ENCODE measurements at regions not wholly inside any gene's neighbourhood (a gene's known extent, or its start where the extent isn't known, plus 50 kb on each side); places are given as distances from the start of the nearest gene placed in this dataset.
A peak's percentile ranks its signal among the peaks of the same experiment; 100 is the strongest.

DNA sequence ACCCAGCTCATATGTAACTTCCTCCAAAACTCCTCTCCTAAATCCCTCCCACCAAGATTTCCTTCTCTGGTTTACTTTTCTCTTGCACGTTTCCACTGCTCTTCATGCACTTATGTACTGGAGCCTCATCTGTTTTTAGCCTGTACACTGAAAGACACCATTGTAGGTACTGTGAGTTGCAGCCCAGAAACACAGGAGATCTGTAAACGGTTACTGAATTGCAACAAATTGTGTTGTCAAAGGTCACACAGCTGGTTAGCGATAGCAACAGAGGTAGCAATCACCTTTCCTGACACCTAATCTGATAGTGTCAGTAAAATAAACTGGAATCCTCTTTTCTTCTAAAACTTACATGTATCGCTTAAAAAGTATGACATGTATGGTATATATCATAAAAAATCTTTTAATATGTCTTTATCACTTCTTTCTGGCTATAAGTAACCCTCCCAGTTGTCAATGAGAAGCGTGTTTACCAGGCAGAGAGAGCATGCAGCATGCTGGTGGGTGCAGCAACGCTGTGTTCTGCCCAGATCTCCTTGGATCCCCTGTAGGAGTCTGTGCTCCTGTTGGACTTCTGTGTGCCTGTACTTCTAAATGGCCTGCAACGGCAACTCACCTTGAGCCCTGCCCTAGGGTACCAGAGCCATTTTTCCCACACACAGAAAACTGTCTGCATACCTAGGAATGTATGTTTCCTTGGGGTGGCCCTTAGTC is 121.5 kb upstream of the CPM start:
- peak overlapping the region in 1 of 2 donors; percentile 25 for H3K4me3 ChIP-seq (ENCODE audit: low read length in 2 of 2)
- H4K8ac ChIP-seq (ENCODE audit: low read depth, low read length), result no peak overlapping the region
- no peak overlapping the region for H2AFZ ChIP-seq (ENCODE audit: low read length)
- no peak overlapping the region for H2BK12ac ChIP-seq (ENCODE audit: low read length)
- no peak overlapping the region for H3K14ac ChIP-seq (ENCODE audit: low read length)
- H3K27ac ChIP-seq (replicated peaks; ENCODE audit: low read length), result no peak overlapping the region
- H4K91ac ChIP-seq (ENCODE audit: low read depth, low read length, poor library complexity), result no peak overlapping the region
- no peak overlapping the region for H2AK5ac ChIP-seq (ENCODE audit: low read depth, low read length)
- no peak for DNase-seq (ENCODE audit: low spot score)
- H2BK5ac ChIP-seq (ENCODE audit: low read length), result no peak overlapping the region
- H3K9me3 ChIP-seq (replicated peaks in 1 of 2; ENCODE audit: control insufficient read depth in 2 of 2, insufficient read depth in 1 of 2, low read depth in 1 of 2, low read length in 2 of 2), result no peaks in the 10 kb centered on the region
- no peak overlapping the region for H3K23ac ChIP-seq (ENCODE audit: low read depth, low read length, poor library complexity)
- no peak overlapping the region for H3K4me2 ChIP-seq (ENCODE audit: insufficient read depth, low read length, poor library complexity, severe bottlenecking)
- H3K4me1 ChIP-seq (ENCODE audit: control insufficient read depth in 2 of 2, insufficient read depth in 1 of 2, low read depth in 1 of 2, low read length in 2 of 2), result peaks cover 0 to 9% of the 10 kb centered on the region in 2 donors
- H2BK15ac ChIP-seq (ENCODE audit: low read length), result no peak overlapping the region
- H3K4ac ChIP-seq (ENCODE audit: low read length), result no peak overlapping the region
- no peak overlapping the region for H2BK120ac ChIP-seq (ENCODE audit: low read depth, low read length)
- H3K9ac ChIP-seq (ENCODE audit: low read depth, low read length, poor library complexity), result no peak overlapping the region
- H3K36me3 ChIP-seq (replicated peaks in 1 of 2; ENCODE audit: control insufficient read depth in 2 of 2, insufficient read depth in 2 of 2, low read length in 2 of 2), result no peaks in the 10 kb centered on the region
- H3K79me1 ChIP-seq (ENCODE audit: low read depth, low read length), result no peaks in the 10 kb centered on the region
- H3K27me3 ChIP-seq (ENCODE audit: control insufficient read depth in 3 of 3, insufficient read depth in 3 of 3, low read depth in 1 of 3, low read length in 3 of 3), result no peaks in the 10 kb centered on the region
- no peak overlapping the region for H3K18ac ChIP-seq (ENCODE audit: low read length)
- no CpG with 5 or more reads among the region's 7 CpGs for WGBS, 2 donors (ENCODE audit: extremely low coverage in 2 of 2, insufficient read length in 2 of 2, insufficient replicate concordance in 1 of 2)

DNA sequence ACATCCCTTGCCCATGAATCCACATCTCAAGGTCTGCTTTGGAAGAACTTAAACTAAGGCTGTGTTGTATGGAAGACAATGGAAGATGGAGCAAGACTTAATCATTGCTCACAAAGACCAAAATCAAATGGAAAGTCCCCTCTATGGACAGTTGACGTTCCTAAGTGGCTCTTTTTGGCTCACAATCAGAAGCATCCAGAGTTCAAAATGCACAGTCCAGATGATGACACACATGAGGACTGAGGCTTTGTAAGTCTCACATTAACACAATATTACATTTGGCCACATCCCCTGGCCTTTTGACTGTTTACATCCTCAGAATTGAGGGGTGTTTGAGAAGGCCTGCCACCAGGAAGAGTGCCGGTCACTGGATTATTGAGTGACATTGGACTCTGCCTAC is 122.3 kb upstream of the CPM start:
- no peak overlapping the region for H3K23ac ChIP-seq (ENCODE audit: low read depth, low read length, poor library complexity)
- no CpG with 5 or more reads among the region's 2 CpGs for WGBS, 2 donors (ENCODE audit: extremely low coverage in 2 of 2, insufficient read length in 2 of 2, insufficient replicate concordance in 1 of 2)

DNA sequence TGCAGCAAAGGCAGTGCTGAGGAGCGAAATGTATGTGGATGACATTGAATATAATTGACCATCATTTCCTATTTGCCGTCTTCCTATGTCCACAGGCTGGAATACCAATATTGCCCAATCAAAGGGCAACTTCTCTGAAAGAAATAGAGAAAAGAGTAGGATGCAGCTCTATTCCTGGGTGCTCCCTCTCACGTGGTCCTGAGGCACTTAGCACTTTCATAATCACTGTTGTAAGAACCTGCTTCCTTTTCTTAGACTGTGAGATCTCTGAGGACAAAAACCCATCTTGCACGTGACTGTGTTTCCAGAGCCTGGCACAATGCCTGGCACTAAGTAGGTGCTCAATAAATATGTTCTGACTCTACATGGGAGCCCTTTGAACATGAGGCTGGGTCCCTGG is 122.7 kb upstream of the CPM start:
- no peak overlapping the region for H2BK5ac ChIP-seq (ENCODE audit: low read length)
- no peak overlapping the region for H3K18ac ChIP-seq (ENCODE audit: low read length)
- no peak overlapping the region for H2BK12ac ChIP-seq (ENCODE audit: low read length)
- no peak for DNase-seq (ENCODE audit: low spot score)
- no CpG with 5 or more reads among the region's 4 CpGs for WGBS, 2 donors (ENCODE audit: extremely low coverage in 2 of 2, insufficient read length in 2 of 2, insufficient replicate concordance in 1 of 2)
- H3K4ac ChIP-seq (ENCODE audit: low read length), result no peak overlapping the region
- H3K27ac ChIP-seq (replicated peaks; ENCODE audit: low read length), result no peak overlapping the region
- no peak overlapping the region for H3K4me3 ChIP-seq (ENCODE audit: low read length in 2 of 2)
- no peaks in the 10 kb centered on the region for H3K9me3 ChIP-seq (replicated peaks in 1 of 2; ENCODE audit: control insufficient read depth in 2 of 2, insufficient read depth in 1 of 2, low read depth in 1 of 2, low read length in 2 of 2)
- H3K27me3 ChIP-seq (ENCODE audit: control insufficient read depth in 3 of 3, insufficient read depth in 3 of 3, low read depth in 1 of 3, low read length in 3 of 3), result no peaks in the 10 kb centered on the region
- H3K36me3 ChIP-seq (replicated peaks in 1 of 2; ENCODE audit: control insufficient read depth in 2 of 2, insufficient read depth in 2 of 2, low read length in 2 of 2), result no peaks in the 10 kb centered on the region
- H3K14ac ChIP-seq (ENCODE audit: low read length), result no peak overlapping the region
- peaks cover 0 to 9% of the 10 kb centered on the region in 2 donors for H3K4me1 ChIP-seq (ENCODE audit: control insufficient read depth in 2 of 2, insufficient read depth in 1 of 2, low read depth in 1 of 2, low read length in 2 of 2)
- no peak overlapping the region for H2AFZ ChIP-seq (ENCODE audit: low read length)
- no peak overlapping the region for H3K4me2 ChIP-seq (ENCODE audit: insufficient read depth, low read length, poor library complexity, severe bottlenecking)
- no peak overlapping the region for H2BK120ac ChIP-seq (ENCODE audit: low read depth, low read length)
- H3K79me1 ChIP-seq (ENCODE audit: low read depth, low read length), result no peaks in the 10 kb centered on the region
- H2AK5ac ChIP-seq (ENCODE audit: low read depth, low read length), result no peak overlapping the region
- H2BK15ac ChIP-seq (ENCODE audit: low read length), result no peak overlapping the region
- H3K23ac ChIP-seq (ENCODE audit: low read depth, low read length, poor library complexity), result no peak overlapping the region
- no peak overlapping the region for H4K91ac ChIP-seq (ENCODE audit: low read depth, low read length, poor library complexity)
- no peak overlapping the region for H4K8ac ChIP-seq (ENCODE audit: low read depth, low read length)
- no peak overlapping the region for H3K9ac ChIP-seq (ENCODE audit: low read depth, low read length, poor library complexity)

More for the DNA sequence above, 122.3 kb upstream of the CPM start:
- no peak overlapping the region for H3K9ac ChIP-seq (ENCODE audit: low read depth, low read length, poor library complexity)
- H3K36me3 ChIP-seq (replicated peaks in 1 of 2; ENCODE audit: control insufficient read depth in 2 of 2, insufficient read depth in 2 of 2, low read length in 2 of 2), result no peaks in the 10 kb centered on the region
- H3K27me3 ChIP-seq (ENCODE audit: control insufficient read depth in 3 of 3, insufficient read depth in 3 of 3, low read depth in 1 of 3, low read length in 3 of 3), result no peaks in the 10 kb centered on the region
- no peak for DNase-seq (ENCODE audit: low spot score)
- H3K9me3 ChIP-seq (replicated peaks in 1 of 2; ENCODE audit: control insufficient read depth in 2 of 2, insufficient read depth in 1 of 2, low read depth in 1 of 2, low read length in 2 of 2), result no peaks in the 10 kb centered on the region
- no peak overlapping the region for H3K4me3 ChIP-seq (ENCODE audit: low read length in 2 of 2)
- no peak overlapping the region for H3K4me2 ChIP-seq (ENCODE audit: insufficient read depth, low read length, poor library complexity, severe bottlenecking)
- no peak overlapping the region for H4K91ac ChIP-seq (ENCODE audit: low read depth, low read length, poor library complexity)
- H2BK12ac ChIP-seq (ENCODE audit: low read length), result no peak overlapping the region
- no peak overlapping the region for H3K14ac ChIP-seq (ENCODE audit: low read length)
- H2BK15ac ChIP-seq (ENCODE audit: low read length), result no peak overlapping the region
- H4K8ac ChIP-seq (ENCODE audit: low read depth, low read length), result no peak overlapping the region
- no peak overlapping the region for H2BK5ac ChIP-seq (ENCODE audit: low read length)
- H2AFZ ChIP-seq (ENCODE audit: low read length), result no peak overlapping the region
- H3K4ac ChIP-seq (ENCODE audit: low read length), result no peak overlapping the region
- H3K4me1 ChIP-seq (ENCODE audit: control insufficient read depth in 2 of 2, insufficient read depth in 1 of 2, low read depth in 1 of 2, low read length in 2 of 2), result peaks cover 0 to 9% of the 10 kb centered on the region in 2 donors
- H3K18ac ChIP-seq (ENCODE audit: low read length), result no peak overlapping the region
- H2AK5ac ChIP-seq (ENCODE audit: low read depth, low read length), result no peak overlapping the region
- no peak overlapping the region for H3K27ac ChIP-seq (replicated peaks; ENCODE audit: low read length)
- no peaks in the 10 kb centered on the region for H3K79me1 ChIP-seq (ENCODE audit: low read depth, low read length)
- H2BK120ac ChIP-seq (ENCODE audit: low read depth, low read length), result no peak overlapping the region

DNA sequence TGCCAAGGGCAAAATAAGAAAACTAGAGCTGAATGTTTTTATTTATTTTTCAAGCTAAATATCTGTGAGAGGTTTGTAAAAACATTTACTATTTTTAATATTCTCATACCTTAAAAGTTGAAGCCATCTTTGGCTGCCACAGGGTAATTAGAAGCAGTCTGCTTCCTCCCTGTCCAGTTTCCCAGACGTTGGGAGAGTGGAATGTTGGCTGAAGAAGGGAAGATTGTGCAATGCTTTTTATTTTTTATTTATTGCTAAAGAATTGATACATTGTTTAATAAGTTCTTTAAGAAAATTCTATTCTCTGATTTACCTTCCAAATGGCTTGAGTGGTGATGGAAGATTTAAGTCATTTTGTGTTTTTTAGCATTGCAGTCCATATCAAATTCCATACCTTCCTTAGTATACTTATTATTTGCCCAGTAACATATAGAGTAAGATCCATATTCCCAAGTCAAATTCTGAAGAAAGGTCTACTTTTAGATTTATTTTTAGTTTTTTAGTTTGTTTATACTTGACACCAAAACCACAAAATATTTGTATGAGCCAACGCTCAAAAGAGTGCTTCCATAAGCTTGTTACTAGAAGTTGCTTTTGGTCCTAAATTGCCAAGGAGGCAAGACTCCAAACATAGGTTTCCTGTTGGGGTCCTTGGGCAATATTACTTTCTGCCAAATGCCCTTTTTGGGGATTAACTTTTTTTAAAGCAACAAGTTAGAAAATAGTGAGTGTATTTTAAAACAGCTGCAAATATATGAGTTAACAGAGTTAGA is 124.0 kb upstream of the CPM start:
- DNase-seq (ENCODE audit: low spot score), result no peak
- H2AK5ac ChIP-seq (ENCODE audit: low read depth, low read length), result no peak overlapping the region
- no CpG with 5 or more reads among the region's 2 CpGs for WGBS, 2 donors (ENCODE audit: extremely low coverage in 2 of 2, insufficient read length in 2 of 2, insufficient replicate concordance in 1 of 2)
- H2BK12ac ChIP-seq (ENCODE audit: low read length), result no peak overlapping the region
- no peak overlapping the region for H3K4me2 ChIP-seq (ENCODE audit: insufficient read depth, low read length, poor library complexity, severe bottlenecking)
- H2BK120ac ChIP-seq (ENCODE audit: low read depth, low read length), result no peak overlapping the region
- H2BK15ac ChIP-seq (ENCODE audit: low read length), result no peak overlapping the region
- H3K4ac ChIP-seq (ENCODE audit: low read length), result no peak overlapping the region
- no peaks in the 10 kb centered on the region for H3K36me3 ChIP-seq (replicated peaks in 1 of 2; ENCODE audit: control insufficient read depth in 2 of 2, insufficient read depth in 2 of 2, low read length in 2 of 2)
- no peaks in the 10 kb centered on the region for H3K9me3 ChIP-seq (replicated peaks in 1 of 2; ENCODE audit: control insufficient read depth in 2 of 2, insufficient read depth in 1 of 2, low read depth in 1 of 2, low read length in 2 of 2)
- H3K79me1 ChIP-seq (ENCODE audit: low read depth, low read length), result no peaks in the 10 kb centered on the region
- no peak overlapping the region for H4K91ac ChIP-seq (ENCODE audit: low read depth, low read length, poor library complexity)
- H3K14ac ChIP-seq (ENCODE audit: low read length), result no peak overlapping the region
- no peak overlapping the region for H3K27ac ChIP-seq (replicated peaks; ENCODE audit: low read length)
- no peak overlapping the region for H3K18ac ChIP-seq (ENCODE audit: low read length)
- H3K4me1 ChIP-seq (ENCODE audit: control insufficient read depth in 2 of 2, insufficient read depth in 1 of 2, low read depth in 1 of 2, low read length in 2 of 2), result peaks cover 0 to 9% of the 10 kb centered on the region in 2 donors
- no peak overlapping the region for H3K23ac ChIP-seq (ENCODE audit: low read depth, low read length, poor library complexity)
- H3K4me3 ChIP-seq (ENCODE audit: low read length in 2 of 2), result no peak overlapping the region
- H4K8ac ChIP-seq (ENCODE audit: low read depth, low read length), result no peak overlapping the region
- H2BK5ac ChIP-seq (ENCODE audit: low read length), result no peak overlapping the region
- H3K27me3 ChIP-seq (ENCODE audit: control insufficient read depth in 3 of 3, insufficient read depth in 3 of 3, low read depth in 1 of 3, low read length in 3 of 3), result no peaks in the 10 kb centered on the region
- H3K9ac ChIP-seq (ENCODE audit: low read depth, low read length, poor library complexity), result no peak overlapping the region
- no peak overlapping the region for H2AFZ ChIP-seq (ENCODE audit: low read length)
